Stomach (tissue), 8 donors: ENCODE measurements at regions not wholly inside any gene's neighbourhood (a gene's known extent, or its start where the extent isn't known, plus 50 kb on each side); places are given as distances from the start of the nearest gene placed in this dataset.

Experiments
- DNase-seq, 2 donors: peaks; one replicate each; pipeline versions ENCODE4 v3.0.0 to v3.0.0-alpha.2; 2013 to 2019
- H3K27ac ChIP-seq, 5 donors: fragments of 200-600 bp in 4 of 5; sonication (generic) in 4 of 5; one replicate each; pipeline ENCODE4 v1.5.1; 2013 to 2019; ENCODE audit warnings: mild to moderate bottlenecking in 1 of 5, moderate library complexity in 1 of 5
- H3K27me3 ChIP-seq, 3 donors: fragments of 200-600 bp; sonication (generic); one replicate each; pipeline ENCODE4 v1.5.1; 2017 to 2019; ENCODE audit warnings: mixed run types in 1 of 3
- H3K36me3 ChIP-seq, 4 donors: fragments of 200-600 bp; sonication (generic); 1 replicate in 3 of 4; 2 replicates in 1 of 4; pipeline ENCODE4 v1.5.1; 2016 to 2019
- H3K4me1 ChIP-seq, 4 donors: fragments of 200-600 bp; sonication (generic); one replicate each; pipeline ENCODE4 v1.5.1; 2016 to 2019
- H3K4me3 ChIP-seq, 4 donors: fragments of 200-600 bp; sonication (generic) in 3 of 4; one replicate each; pipeline ENCODE4 v1.5.1; 2016 to 2019; ENCODE audit warnings: mild to moderate bottlenecking in 1 of 4
- H3K9me3 ChIP-seq, 4 donors: fragments of 200-600 bp; sonication (generic); one replicate each; pipeline ENCODE4 v1.5.1; 2016 to 2019
- CTCF ChIP-seq, 7 experiments: fragments of 450-650 bp in 4 of 7; fragments of 200-600 bp in 3 of 7; sonication (generic) in 3 of 7; IDR thresholded peaks; one replicate each; pipeline ENCODE4 v1.5.1; 2016 to 2019; ENCODE audit warnings: antibody characterized with exemption in 7 of 7, control low read depth in 2 of 7, mild to moderate bottlenecking in 1 of 7
- EP300 ChIP-seq: sonication (generic); formaldehyde crosslinking; IDR thresholded peaks from one replicate; pipeline ENCODE4 v1.6.1; 2017; ENCODE audit warnings: antibody characterized with exemption
- POLR2A ChIP-seq, 4 donors: fragments of 450-650 bp; IDR thresholded peaks; one replicate each; pipeline ENCODE4 v1.6.1; 2016; ENCODE audit warnings: antibody characterized with exemption in 4 of 4, control low read depth in 2 of 4, mild to moderate bottlenecking in 1 of 4, moderate library complexity in 1 of 4
- POLR2AphosphoS5 ChIP-seq, 3 donors: sonication (generic); formaldehyde crosslinking; IDR thresholded peaks; one replicate each; pipeline ENCODE4 v1.6.1; 2016; ENCODE audit warnings: antibody characterized with exemption in 3 of 3
- WGBS, 5 donors: extraction: QIAGEN DNeasy Blood & Tissue Kit in 3 of 5; methylation state at CpG; one replicate each; pipeline versions ENCODE4 v1.1.5 to v1.1.7; 2013 to 2018; 5-methylcytosine and 5-hydroxymethylcytosine counted together
- intact Hi-C: fragments of 100-400 bp; cut with DNase I; formaldehyde crosslinking; loops from one replicate; pipeline ENCODE4 v1.15.1; 2023; ENCODE audit warnings: low total_unique reads
- donor health status: healthy with polysubstance abuse.
- donor health status: Bipolar disorder and iron deficiency.
- donor health status: healthy.

- intact Hi-C loops = no loop called here
- no peaks in the 10 kb centered on the region for H3K27me3 ChIP-seq
- H3K36me3 ChIP-seq = no peaks in the 10 kb centered on the region
- no peak for DNase-seq
- H3K4me1 ChIP-seq = peaks cover 0 to 14% (median 1%) of the 10 kb centered on the region in 4 donors
- no peaks in the 10 kb centered on the region for H3K9me3 ChIP-seq
- no peak overlapping the region for H3K27ac ChIP-seq
- H3K4me3 ChIP-seq = no peak overlapping the region
- TF ChIP-seq POLR2A (IDR thresholded peaks at IDR 0.05) = no peak
- no peak for TF ChIP-seq POLR2AphosphoS5 (IDR thresholded peaks at IDR 0.05)
- TF ChIP-seq CTCF (IDR thresholded peaks at IDR 0.05) = no peak
- no peak for TF ChIP-seq EP300
These were observed 84.9 kb upstream of the GLS start for GRCh38 chr2:190795686-190796085.

GRCh38 chr2:190799999-190800398 lies 80.6 kb upstream of the GLS start:
- TF ChIP-seq EP300 (no peak), POLR2A (IDR thresholded peaks at IDR 0.05) (no peak), POLR2AphosphoS5 (IDR thresholded peaks at IDR 0.05) (no peak), CTCF (IDR thresholded peaks at IDR 0.05) (no peak)
- H3K27me3 ChIP-seq = no peaks in the 10 kb centered on the region
- DNase-seq = no peak
- H3K4me3 ChIP-seq = no peak overlapping the region
- no peaks in the 10 kb centered on the region for H3K36me3 ChIP-seq
- H3K9me3 ChIP-seq = no peaks in the 10 kb centered on the region
- H3K4me1 ChIP-seq = peaks cover 0 to 19% (median 2%) of the 10 kb centered on the region in 4 donors
- intact Hi-C loops = no loop called here
- no peak overlapping the region for H3K27ac ChIP-seq

- TF ChIP-seq POLR2A (IDR thresholded peaks at IDR 0.05) (no peak), EP300 (no peak), POLR2AphosphoS5 (IDR thresholded peaks at IDR 0.05) (no peak), CTCF (IDR thresholded peaks at IDR 0.05) (no peak)
- Histone ChIP-seq H3K36me3 (no peaks in the 10 kb centered on the region), H3K27me3 (no peaks in the 10 kb centered on the region), H3K4me3 (no peak overlapping the region), H3K9me3 (no peaks in the 10 kb centered on the region), H3K4me1 (peaks cover 0 to 19% (median 2%) of the 10 kb centered on the region in 4 donors), H3K27ac (no peak overlapping the region)
- WGBS, 5 donors = 22 to 64% (median 39%) methylated on average over 1 of the region's 1 CpG
- intact Hi-C loops = no loop called here
- no peak for DNase-seq
These were observed 80.1 kb upstream of the GLS start for GRCh38 chr2:190800528-190800927.

GRCh38 chr2:190802129-190802528 lies 78.5 kb upstream of the GLS start:
- intact Hi-C loops = no loop called here
- DNase-seq = no peak
- Histone ChIP-seq H3K4me3 (no peak overlapping the region), H3K9me3 (no peaks in the 10 kb centered on the region), H3K27me3 (no peaks in the 10 kb centered on the region), H3K27ac (no peak overlapping the region), H3K4me1 (peaks cover 0 to 19% (median 2%) of the 10 kb centered on the region in 4 donors), H3K36me3 (no peaks in the 10 kb centered on the region)
- WGBS, 5 donors = 78 to 90% (median 81%) methylated on average over 3 of the region's 3 CpGs
- TF ChIP-seq CTCF (IDR thresholded peaks at IDR 0.05) (no peak), EP300 (no peak), POLR2A (IDR thresholded peaks at IDR 0.05) (no peak), POLR2AphosphoS5 (IDR thresholded peaks at IDR 0.05) (no peak)
